B cell (primary cell): ENCODE measurements at regions not wholly inside any gene's neighbourhood (a gene's known extent, or its start where the extent isn't known, plus 50 kb on each side); places are given as distances from the start of the nearest gene placed in this dataset.

Source experiments
- ATAC-seq: fragments of 200-7000 bp; cut with Tn5 transposase; one replicate; pipeline ENCODE4 v1.10.0; 2021; ENCODE audit warnings: low read depth, mild to moderate bottlenecking, moderate number of reproducible peaks, moderate library complexity
- CTCF ChIA-PET: fragments of 350-600 bp; sonication (Branson Sonifier 250); formaldehyde crosslinking; loops from one replicate; lab custom pipeline; 2021; ENCODE audit warnings: antibody characterized with exemption, inconsistent platforms; lab: Charles Lee
- POLR2A ChIA-PET: fragments of 350-600 bp; sonication (Branson Sonifier 250); formaldehyde crosslinking; loops from one replicate; lab custom pipeline; 2021; ENCODE audit warnings: antibody characterized with exemption; lab: Charles Lee
- DNase-seq: peaks from one replicate; pipeline ENCODE4 v3.0.0; 2013
- H2AFZ ChIP-seq: 2 replicates; pipeline ENCODE4 v1.6.1; 2012; ENCODE audit warnings: mild to moderate bottlenecking, low read depth, low read length; ENCODE audit not compliant: insufficient read depth, poor library complexity, severe bottlenecking
- H3K27ac ChIP-seq, 2 donors: 1 replicate in 1 of 2; 2 replicates in 1 of 2; pipeline ENCODE4 v1.5.1; 2012 to 2013; ENCODE audit warnings: low read length in 2 of 2, mild to moderate bottlenecking in 2 of 2, moderate library complexity in 1 of 2
- H3K27me3 ChIP-seq, 4 experiments: fragments of 200-600 bp in 1 of 4; sonication (generic) in 1 of 4; replicated peaks in 1 of 4; 1 replicate in 2 of 4; 2 replicates in 2 of 4; pipeline versions ENCODE4 v1.6.1 to v1.7.0; 2013 to 2016; ENCODE audit warnings: low read length in 3 of 4, mild to moderate bottlenecking in 2 of 4, mixed read lengths in 1 of 4, moderate library complexity in 1 of 4; ENCODE audit not compliant: insufficient read depth in 4 of 4, control insufficient read depth in 3 of 4; ENCODE audit errors: control extremely low read depth in 1 of 4
- H3K36me3 ChIP-seq, 2 experiments: replicated peaks in 1 of 2; 1 replicate in 1 of 2; 2 replicates in 1 of 2; pipeline versions ENCODE4 v1.6.1 to v1.7.1; 2013; ENCODE audit warnings: low read length in 1 of 2; ENCODE audit not compliant: insufficient read depth in 2 of 2, control insufficient read depth in 1 of 2; ENCODE audit errors: control extremely low read depth in 1 of 2, extremely low read depth in 1 of 2
- H3K4me1 ChIP-seq, 2 donors: fragments of 200-600 bp in 1 of 2; sonication (generic) in 1 of 2; 1 replicate in 1 of 2; 2 replicates in 1 of 2; pipeline versions ENCODE4 v1.5.1 to v1.6.1; 2013 to 2017; ENCODE audit warnings: low read length in 2 of 2; ENCODE audit not compliant: control insufficient read depth in 2 of 2, insufficient read depth in 2 of 2
- H3K4me2 ChIP-seq: replicated peaks from 2 replicates; pipeline ENCODE3; 2012; ENCODE audit warnings: mild to moderate bottlenecking, low read depth, low read length; ENCODE audit not compliant: poor library complexity, severe bottlenecking
- H3K4me3 ChIP-seq, 5 experiments: fragments of 200-600 bp in 1 of 5; sonication (generic) in 1 of 5; 1 replicate in 3 of 5; 2 replicates in 2 of 5; pipeline versions ENCODE4 v1.5.1 to v1.7.0; 2011 to 2016; ENCODE audit warnings: low read length in 4 of 5, mild to moderate bottlenecking in 4 of 5, low read depth in 2 of 5, control low read depth in 1 of 5, moderate library complexity in 1 of 5; ENCODE audit not compliant: insufficient read depth in 1 of 5; ENCODE audit errors: control extremely low read depth in 1 of 5, extremely low read depth in 1 of 5
- H3K79me2 ChIP-seq: fragments of 200-600 bp; sonication (generic); one replicate; pipeline ENCODE4 v1.6.0; 2016; ENCODE audit warnings: low read length; ENCODE audit not compliant: control insufficient read depth, insufficient read depth
- H3K9ac ChIP-seq: fragments of 200-600 bp; sonication (generic); 2 replicates; pipeline ENCODE4 v1.6.1; 2017; ENCODE audit warnings: mild to moderate bottlenecking, low read length, moderate library complexity
- H3K9me3 ChIP-seq, 3 donors: one replicate each; pipeline versions ENCODE4 v1.6.1 to v1.7.1; 2013; ENCODE audit warnings: low read length in 2 of 3; ENCODE audit not compliant: control insufficient read depth in 2 of 3, insufficient read depth in 1 of 3; ENCODE audit errors: control extremely low read depth in 1 of 3
- H4K20me1 ChIP-seq: 2 replicates; pipeline ENCODE4 v1.6.0; 2012; ENCODE audit warnings: mild to moderate bottlenecking, low read length; ENCODE audit not compliant: insufficient read depth, control insufficient read depth, poor library complexity, severe bottlenecking
- H3K27ac Mint-ChIP-seq: one replicate; pipeline ENCODE4 v1.8.0; 2021; ENCODE audit warnings: mixed read lengths
- H3K27me3 Mint-ChIP-seq: one replicate; pipeline ENCODE4 v1.8.0; 2021; ENCODE audit warnings: mixed read lengths
- H3K4me1 Mint-ChIP-seq: one replicate; pipeline ENCODE4 v1.8.0; 2021; ENCODE audit warnings: mixed read lengths
- H3K4me3 Mint-ChIP-seq: one replicate; pipeline ENCODE4 v1.8.0; 2021; ENCODE audit warnings: mixed read lengths
- H3K9me3 Mint-ChIP-seq: one replicate; pipeline ENCODE4 v1.8.0; 2022; ENCODE audit warnings: mixed read lengths; ENCODE audit not compliant: insufficient read depth
- EZH2 ChIP-seq: IDR thresholded peaks from 2 replicates; pipeline ENCODE4 v1.6.1; 2012; ENCODE audit warnings: borderline replicate concordance, low read depth, mild to moderate bottlenecking, moderate library complexity, low read length; ENCODE audit not compliant: insufficient read depth, poor library complexity, severe bottlenecking
- WGBS: methylation state at CpG from one replicate; pipeline ENCODE4 v1.1.5; 2013; ENCODE audit warnings: missing lambda C conversion rate; ENCODE audit not compliant: insufficient coverage; 5-methylcytosine and 5-hydroxymethylcytosine counted together
- intact Hi-C: fragments of 100-400 bp; cut with micrococcal nuclease; formaldehyde crosslinking; loops from one replicate; pipeline ENCODE4 v1.10.0; 2022
- TF ChIP-seq, protein P1 (sequence below): fragments of 200-600 bp; IDR thresholded peaks from one replicate; pipeline ENCODE4 v1.8.0; 2022; ENCODE audit warnings: antibody characterized with exemption, mild to moderate bottlenecking

DNA sequence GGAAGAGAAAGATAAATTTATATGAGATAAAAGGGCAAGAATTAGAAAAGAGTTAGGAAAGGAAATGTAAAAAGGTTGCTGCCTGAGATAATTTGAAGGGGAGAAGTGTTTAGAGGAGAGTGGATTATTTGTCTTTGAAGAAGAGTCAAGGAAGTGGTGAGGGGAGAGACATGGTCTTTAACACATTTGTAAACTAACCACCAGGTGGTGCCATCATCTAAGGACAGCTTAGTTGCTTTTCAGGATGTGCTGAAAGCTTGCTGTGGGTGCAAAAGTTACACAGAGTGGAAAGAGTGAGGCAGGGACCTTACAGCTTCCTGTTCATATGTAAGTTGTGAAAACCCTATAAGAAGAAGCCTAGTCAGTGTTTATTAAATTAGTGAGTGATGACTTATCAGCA, 114.1 kb upstream of the DNAJC19 start:
- no peak overlapping the region for H3K4me2 ChIP-seq
- H3K36me3 ChIP-seq = no peaks in the 10 kb centered on the region
- ChIA-PET POLR2A (no interaction called here), CTCF (no interaction called here)
- Mint-ChIP-seq H3K27ac (no peak overlapping the region), H3K27me3 (no peaks in the 10 kb centered on the region), H3K4me3 (no peak overlapping the region), H3K9me3 (peaks cover 7% of the 10 kb centered on the region), H3K4me1 (no peaks in the 10 kb centered on the region)
- no peaks in the 10 kb centered on the region for H3K27me3 ChIP-seq
- no peak overlapping the region for H2AFZ ChIP-seq
- ATAC-seq (no peak), DNase-seq (no peak)
- H3K4me1 ChIP-seq = no peaks in the 10 kb centered on the region
- no peak overlapping the region for H3K9ac ChIP-seq
- H4K20me1 ChIP-seq = no peaks in the 10 kb centered on the region
- intact Hi-C loops = no loop called here
- TF ChIP-seq, protein P1, sequence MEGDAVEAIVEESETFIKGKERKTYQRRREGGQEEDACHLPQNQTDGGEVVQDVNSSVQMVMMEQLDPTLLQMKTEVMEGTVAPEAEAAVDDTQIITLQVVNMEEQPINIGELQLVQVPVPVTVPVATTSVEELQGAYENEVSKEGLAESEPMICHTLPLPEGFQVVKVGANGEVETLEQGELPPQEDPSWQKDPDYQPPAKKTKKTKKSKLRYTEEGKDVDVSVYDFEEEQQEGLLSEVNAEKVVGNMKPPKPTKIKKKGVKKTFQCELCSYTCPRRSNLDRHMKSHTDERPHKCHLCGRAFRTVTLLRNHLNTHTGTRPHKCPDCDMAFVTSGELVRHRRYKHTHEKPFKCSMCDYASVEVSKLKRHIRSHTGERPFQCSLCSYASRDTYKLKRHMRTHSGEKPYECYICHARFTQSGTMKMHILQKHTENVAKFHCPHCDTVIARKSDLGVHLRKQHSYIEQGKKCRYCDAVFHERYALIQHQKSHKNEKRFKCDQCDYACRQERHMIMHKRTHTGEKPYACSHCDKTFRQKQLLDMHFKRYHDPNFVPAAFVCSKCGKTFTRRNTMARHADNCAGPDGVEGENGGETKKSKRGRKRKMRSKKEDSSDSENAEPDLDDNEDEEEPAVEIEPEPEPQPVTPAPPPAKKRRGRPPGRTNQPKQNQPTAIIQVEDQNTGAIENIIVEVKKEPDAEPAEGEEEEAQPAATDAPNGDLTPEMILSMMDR = peak; percentile 15
- TF ChIP-seq EZH2 = no peak
- H3K79me2 ChIP-seq = no peaks in the 10 kb centered on the region
- peaks cover 0 to 10% (median 1%) of the 10 kb centered on the region in 3 donors for H3K9me3 ChIP-seq
- no peak overlapping the region for H3K4me3 ChIP-seq
- no peak overlapping the region for H3K27ac ChIP-seq

DNA sequence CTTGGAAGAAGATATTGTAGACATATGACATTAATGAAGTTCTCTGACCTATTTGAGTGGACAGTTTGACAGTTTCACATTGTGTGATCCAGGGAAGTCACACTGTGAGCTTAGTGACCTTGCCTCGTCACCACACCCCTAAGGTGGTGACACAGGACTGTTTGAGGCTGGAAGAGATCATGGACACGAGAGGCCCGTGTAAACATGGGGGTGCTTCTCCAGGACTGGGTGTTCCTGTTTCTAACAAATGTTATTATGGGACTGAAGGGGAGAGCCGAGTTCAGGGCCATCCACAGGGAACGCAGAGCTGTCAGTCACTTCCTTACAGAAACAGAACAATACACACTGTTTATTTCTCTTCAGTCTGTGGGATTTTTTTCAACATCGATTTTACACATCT, 96.5 kb upstream of the DNAJC19 start:
- DNase-seq = no peak
- 64% methylated on average over 3 of the region's 6 CpGs for WGBS

More for the DNA sequence above, 96.5 kb upstream of the DNAJC19 start:
- Histone ChIP-seq H3K9me3 (peaks cover 0 to 4% (median 0%) of the 10 kb centered on the region in 3 donors), H2AFZ (no peak overlapping the region), H3K79me2 (no peaks in the 10 kb centered on the region), H3K4me3 (no peak overlapping the region), H3K27ac (no peak overlapping the region), H3K4me2 (no peak overlapping the region), H4K20me1 (no peaks in the 10 kb centered on the region), H3K27me3 (peaks cover 0 to 5% (median 0%) of the 10 kb centered on the region in 4 experiments), H3K4me1 (no peaks in the 10 kb centered on the region), H3K9ac (no peak overlapping the region), H3K36me3 (no peaks in the 10 kb centered on the region)
- peaks cover 4% of the 10 kb centered on the region for H3K9me3 Mint-ChIP-seq
- intact Hi-C loops = no loop called here
- ChIA-PET POLR2A (no interaction called here), CTCF (no interaction called here)
- peaks cover under 1% of the 10 kb centered on the region for H3K4me1 Mint-ChIP-seq
- H3K4me3 Mint-ChIP-seq = no peak overlapping the region
- no peak for ATAC-seq
- H3K27me3 Mint-ChIP-seq = peaks cover 4% of the 10 kb centered on the region
- TF ChIP-seq, protein P1 = no peak
- no peak for TF ChIP-seq EZH2
- no peak overlapping the region for H3K27ac Mint-ChIP-seq
